T-cell (primary cell): ENCODE measurements at regions not wholly inside any gene's neighbourhood (a gene's known extent, or its start where the extent isn't known, plus 50 kb on each side); places are given as distances from the start of the nearest gene placed in this dataset.

Source experiments
- ATAC-seq, 4 experiments: fragments of 200-7000 bp in 3 of 4; fragments of 150-1000 bp in 1 of 4; cut with Tn5 transposase; replicated peaks in 1 of 4; 1 replicate in 3 of 4; 2 replicates in 1 of 4; pipeline ENCODE4 v1.10.0; 2021; ENCODE audit warnings: moderate library complexity in 3 of 4, mild to moderate bottlenecking in 2 of 4, moderate number of reproducible peaks in 1 of 4
- CTCF ChIA-PET, 2 donors: fragments of 300-600 bp; sonication (Branson Sonifier 250); formaldehyde crosslinking; loops; one replicate each; lab custom pipeline; 2022; ENCODE audit warnings: antibody characterized with exemption in 2 of 2; lab: Charles Lee
- POLR2A ChIA-PET, 2 donors: fragments of 300-600 bp; sonication (Branson Sonifier 250); formaldehyde crosslinking; loops; one replicate each; lab custom pipeline; 2022; ENCODE audit warnings: antibody characterized with exemption in 2 of 2; lab: Charles Lee
- DNase-seq, 35 experiments: peaks; one replicate each; pipeline versions ENCODE4 v3.0.0 to v3.0.0-alpha.2; 2013 to 2023
- H3K27ac ChIP-seq: one replicate; pipeline ENCODE4 v1.5.1; 2013; ENCODE audit warnings: low read length
- H3K27me3 ChIP-seq, 2 experiments: replicated peaks in 1 of 2; 1 replicate in 1 of 2; 2 replicates in 1 of 2; pipeline versions ENCODE4 v1.6.1 to v1.7.0; 2013; ENCODE audit warnings: low read length in 1 of 2, mixed read lengths in 1 of 2; ENCODE audit not compliant: control insufficient read depth in 2 of 2, insufficient read depth in 2 of 2; ENCODE audit errors: extremely low read depth in 1 of 2
- H3K36me3 ChIP-seq, 2 donors: 1 replicate in 1 of 2; 2 replicates in 1 of 2; pipeline versions ENCODE4 v1.6.1 to v1.7.0; 2013; ENCODE audit warnings: low read length in 1 of 2; ENCODE audit not compliant: control insufficient read depth in 2 of 2, insufficient read depth in 1 of 2; ENCODE audit errors: extremely low read depth in 1 of 2
- H3K4me1 ChIP-seq, 2 experiments: 1 replicate in 1 of 2; 2 replicates in 1 of 2; pipeline versions ENCODE4 v1.6.1 to v1.7.0; 2013; ENCODE audit warnings: low read length in 2 of 2, mixed read lengths in 1 of 2; ENCODE audit not compliant: insufficient read depth in 2 of 2, control insufficient read depth in 1 of 2; ENCODE audit errors: extremely low read depth in 1 of 2
- H3K4me3 ChIP-seq, 2 donors: 1 replicate in 1 of 2; 2 replicates in 1 of 2; pipeline versions ENCODE4 v1.5.1 to v1.7.0; 2013; ENCODE audit warnings: mild to moderate bottlenecking in 2 of 2, low read length in 1 of 2, moderate library complexity in 1 of 2; ENCODE audit not compliant: control insufficient read depth in 1 of 2; ENCODE audit errors: extremely low read depth in 1 of 2
- H3K9me3 ChIP-seq: 2 replicates; pipeline ENCODE4 v1.7.0; 2013
- H3K27ac Mint-ChIP-seq, 2 donors: one replicate each; pipeline ENCODE4 v1.8.0; 2020 to 2021; ENCODE audit warnings: mild to moderate bottlenecking in 2 of 2, mixed read lengths in 2 of 2
- H3K27me3 Mint-ChIP-seq, 2 donors: one replicate each; pipeline ENCODE4 v1.8.0; 2021 to 2022; ENCODE audit warnings: mixed read lengths in 2 of 2
- H3K36me3 Mint-ChIP-seq: one replicate; pipeline ENCODE4 v1.8.0; 2021; ENCODE audit warnings: mixed read lengths
- H3K4me1 Mint-ChIP-seq, 3 donors: one replicate each; pipeline ENCODE4 v1.8.0; 2020 to 2022; ENCODE audit warnings: mixed read lengths in 3 of 3, mild to moderate bottlenecking in 1 of 3
- H3K4me3 Mint-ChIP-seq, 3 donors: one replicate each; pipeline ENCODE4 v1.8.0; 2020 to 2022; ENCODE audit warnings: mild to moderate bottlenecking in 3 of 3, mixed read lengths in 3 of 3, moderate library complexity in 3 of 3
- H3K9me3 Mint-ChIP-seq, 3 donors: one replicate each; pipeline ENCODE4 v1.8.0; 2020 to 2022; ENCODE audit warnings: mixed read lengths in 3 of 3
- WGBS: methylation state at CpG from one replicate; pipeline ENCODE4 v1.1.5; 2013; ENCODE audit warnings: missing lambda C conversion rate; ENCODE audit not compliant: insufficient coverage; 5-methylcytosine and 5-hydroxymethylcytosine counted together

DNA sequence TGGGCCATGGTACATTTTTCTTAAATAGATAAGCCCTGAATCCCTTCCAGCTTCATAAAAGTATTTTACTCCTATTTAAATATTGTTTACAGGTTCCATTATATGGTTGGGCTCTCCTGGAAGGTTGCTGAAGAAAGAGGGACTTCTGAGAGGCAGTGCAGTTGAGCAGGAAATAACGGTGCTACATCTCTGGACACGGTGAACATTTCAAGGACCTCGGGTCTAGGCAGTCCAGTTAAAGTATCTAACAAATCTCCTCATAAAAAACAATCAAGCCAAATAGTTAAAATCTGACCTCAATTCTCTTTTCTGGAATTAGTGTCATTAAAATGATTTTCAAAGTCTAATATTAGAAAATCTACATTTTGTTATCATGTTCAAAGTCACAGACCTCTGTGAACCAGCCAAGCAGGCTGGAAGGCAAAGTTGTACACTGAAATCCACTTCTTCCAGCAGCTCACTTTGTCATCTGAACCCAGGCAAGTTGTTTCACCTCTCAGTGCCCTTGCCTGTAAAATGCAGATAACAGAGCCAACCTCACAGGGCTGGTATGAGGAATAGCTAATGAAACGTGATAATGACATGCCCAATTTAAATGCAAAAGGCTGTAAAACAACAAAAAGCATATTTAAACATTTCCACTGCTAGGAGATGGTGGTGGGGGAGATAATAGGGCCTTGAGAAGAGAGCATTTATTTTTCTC, 267.0 kb upstream of the KLF3 start:
- POLR2A ChIA-PET: interaction anchor here in 1 of 2 donors (0.6 kb wide), 1 partner anchor 104 kb away, joined by 3 read pairs; no protein-coding TSS in a partner anchor
- H3K9me3 Mint-ChIP-seq: peaks cover 1 to 8% (median 4%) of the 10 kb centered on the region in 3 donors

DNA sequence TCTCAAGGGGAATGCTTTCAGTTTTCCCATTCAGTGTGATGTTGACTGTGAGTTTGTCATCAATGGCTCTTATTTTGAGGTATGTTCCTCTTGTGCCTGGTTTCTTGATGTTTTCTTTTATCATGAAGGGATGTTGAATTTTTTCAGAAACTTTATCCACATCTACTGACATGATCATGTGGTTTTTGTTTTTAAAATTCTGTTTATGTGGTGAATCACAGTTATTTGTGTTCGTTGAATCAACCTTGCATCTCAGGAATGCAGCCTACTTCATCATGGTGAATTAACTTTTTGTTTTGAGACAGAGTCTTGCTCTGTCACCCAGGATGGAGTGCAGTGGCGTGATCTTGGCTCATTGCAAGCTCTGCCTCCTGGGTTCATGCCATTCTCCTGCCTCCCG, 263.1 kb upstream of the KLF3 start:
- ATAC-seq: no peak
- no peaks in the 10 kb centered on the region for H3K36me3 ChIP-seq

More for the DNA sequence above, 267.0 kb upstream of the KLF3 start:
- Mint-ChIP-seq H3K27me3 (no peaks in the 10 kb centered on the region), H3K36me3 (peaks cover 2% of the 10 kb centered on the region), H3K4me3 (no peak overlapping the region), H3K27ac (no peak overlapping the region), H3K4me1 (peaks cover 0 to 9% (median 0%) of the 10 kb centered on the region in 3 donors)
- no CpG with 5 or more reads among the region's 4 CpGs for WGBS
- CTCF ChIA-PET: interaction anchor here in 1 of 2 donors (0.8 kb wide), 1 partner anchor 13 kb away, joined by 3 read pairs; no protein-coding TSS in a partner anchor
- DNase-seq: no peak
- Histone ChIP-seq H3K27me3 (no peaks in the 10 kb centered on the region), H3K27ac (no peak overlapping the region), H3K4me1 (no peaks in the 10 kb centered on the region), H3K9me3 (no peaks in the 10 kb centered on the region), H3K36me3 (no peaks in the 10 kb centered on the region), H3K4me3 (no peak overlapping the region)
- no peak for ATAC-seq

DNA sequence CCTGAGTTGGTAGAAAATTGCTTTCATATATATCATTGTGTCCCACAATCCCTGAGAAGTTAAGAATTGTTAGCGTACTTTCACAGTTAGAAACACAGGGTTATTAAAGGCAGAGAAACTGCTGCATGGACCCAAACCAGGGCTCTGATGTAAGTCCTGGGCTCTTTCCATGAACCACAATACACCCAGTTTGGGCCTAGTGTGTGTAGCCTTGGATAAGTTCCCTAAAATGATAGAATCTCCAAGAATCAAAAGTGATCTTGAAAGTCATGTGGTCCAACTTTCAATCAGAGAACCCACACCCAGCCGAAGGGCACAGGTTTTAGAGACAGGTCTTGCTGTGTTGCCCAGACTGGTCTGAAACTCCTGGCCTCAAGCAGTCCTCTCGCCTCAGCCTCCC, 257.8 kb upstream of the KLF3 start:
- H3K27me3 Mint-ChIP-seq: peaks cover 0 to 3% of the 10 kb centered on the region in 2 donors
- 92% methylated on average over 2 of the region's 3 CpGs for WGBS
- peaks cover 0 to 4% (median 0%) of the 10 kb centered on the region in 3 donors for H3K9me3 Mint-ChIP-seq

More for the DNA sequence above, 263.1 kb upstream of the KLF3 start:
- POLR2A ChIA-PET: no interaction called here
- H3K4me3 Mint-ChIP-seq: no peak overlapping the region
- CTCF ChIA-PET: no interaction called here
- H3K27ac Mint-ChIP-seq: no peak overlapping the region
- H3K36me3 Mint-ChIP-seq: no peaks in the 10 kb centered on the region
- H3K27me3 Mint-ChIP-seq: no peaks in the 10 kb centered on the region
- peaks cover 0 to 7% (median 4%) of the 10 kb centered on the region in 3 donors for H3K9me3 Mint-ChIP-seq
- Histone ChIP-seq H3K27me3 (no peaks in the 10 kb centered on the region), H3K4me1 (no peaks in the 10 kb centered on the region), H3K4me3 (no peak overlapping the region), H3K9me3 (no peaks in the 10 kb centered on the region), H3K27ac (no peak overlapping the region)
- peaks cover 0 to 9% (median 0%) of the 10 kb centered on the region in 3 donors for H3K4me1 Mint-ChIP-seq
- no peak for DNase-seq
- WGBS: no CpG with 5 or more reads among the region's 3 CpGs

DNA sequence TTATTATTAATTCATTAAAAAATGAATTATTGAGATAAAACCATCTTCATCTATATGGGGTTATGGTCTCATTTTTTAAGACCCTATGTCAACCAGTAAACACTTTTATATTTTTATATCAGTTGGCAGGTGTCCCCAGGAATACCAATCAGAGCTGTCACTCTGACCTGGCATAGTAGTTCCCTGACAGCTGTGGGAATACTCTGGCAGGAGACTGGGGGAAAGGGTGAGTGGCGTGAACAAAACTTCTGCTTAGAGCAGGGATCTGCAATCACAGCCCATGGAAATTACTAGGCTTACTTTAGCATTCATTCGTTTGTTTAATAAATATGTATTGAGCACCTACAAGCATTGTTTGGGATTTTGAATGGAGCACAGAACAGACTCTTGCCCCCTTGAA, 254.1 kb upstream of the KLF3 start:
- Histone ChIP-seq H3K36me3 (no peaks in the 10 kb centered on the region), H3K4me3 (no peak overlapping the region), H3K27ac (no peak overlapping the region), H3K4me1 (no peaks in the 10 kb centered on the region), H3K27me3 (no peaks in the 10 kb centered on the region), H3K9me3 (no peaks in the 10 kb centered on the region)
- Mint-ChIP-seq H3K27ac (no peak overlapping the region), H3K4me3 (no peak overlapping the region), H3K27me3 (peaks cover 0 to 3% of the 10 kb centered on the region in 2 donors), H3K36me3 (no peaks in the 10 kb centered on the region), H3K4me1 (peaks cover 5 to 9% (median 8%) of the 10 kb centered on the region in 3 donors), H3K9me3 (no peaks in the 10 kb centered on the region)
- ChIA-PET POLR2A (no interaction called here), CTCF (interaction anchor here in 1 of 2 donors (0.6 kb wide), 1 partner anchor 348 kb away, joined by 4 read pairs; no protein-coding TSS in a partner anchor)
- DNase-seq (no peak), ATAC-seq (no peak)
- WGBS: 100% methylated on average over 1 of the region's 2 CpGs

More for the DNA sequence above, 257.8 kb upstream of the KLF3 start:
- Mint-ChIP-seq H3K4me1 (no peaks in the 10 kb centered on the region), H3K27ac (no peak overlapping the region), H3K4me3 (no peak overlapping the region), H3K36me3 (no peaks in the 10 kb centered on the region)
- POLR2A ChIA-PET: interaction anchor here in 1 of 2 donors (0.5 kb wide), 1 partner anchor 238 kb away, joined by 5 read pairs; no protein-coding TSS in a partner anchor
- Histone ChIP-seq H3K4me1 (no peaks in the 10 kb centered on the region), H3K9me3 (no peaks in the 10 kb centered on the region), H3K36me3 (no peaks in the 10 kb centered on the region), H3K27me3 (no peaks in the 10 kb centered on the region), H3K27ac (no peak overlapping the region), H3K4me3 (no peak overlapping the region)
- CTCF ChIA-PET: no interaction called here
- DNase-seq (no peak), ATAC-seq (no peak)

DNA sequence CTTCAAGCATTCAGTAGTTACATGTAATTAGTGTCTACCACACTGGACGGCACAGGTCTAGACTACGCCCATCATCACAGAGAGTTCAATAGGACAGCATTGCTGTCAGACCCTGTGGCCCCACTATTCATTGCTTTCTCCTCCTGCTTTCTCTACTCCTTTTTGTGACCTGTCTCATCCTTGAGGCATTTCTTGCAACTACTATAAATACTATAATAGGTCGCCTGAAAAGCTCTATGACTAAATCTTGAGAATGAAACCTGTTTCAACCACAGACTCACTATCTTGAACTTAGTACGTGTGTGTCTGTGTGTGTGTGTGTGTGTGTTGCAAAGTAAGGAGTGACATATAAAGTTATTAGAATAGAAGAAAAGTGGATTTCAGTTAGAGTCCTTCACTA, 252.9 kb upstream of the KLF3 start:
- Histone ChIP-seq H3K27me3 (no peaks in the 10 kb centered on the region), H3K27ac (no peak overlapping the region), H3K9me3 (no peaks in the 10 kb centered on the region), H3K4me1 (peaks cover 0 to 4% of the 10 kb centered on the region in 2 experiments), H3K4me3 (no peak overlapping the region), H3K36me3 (no peaks in the 10 kb centered on the region)
- Mint-ChIP-seq H3K9me3 (no peaks in the 10 kb centered on the region), H3K4me3 (no peak overlapping the region), H3K27me3 (peaks cover 0 to 3% of the 10 kb centered on the region in 2 donors), H3K27ac (no peak overlapping the region), H3K36me3 (no peaks in the 10 kb centered on the region), H3K4me1 (peaks cover 9 to 16% (median 13%) of the 10 kb centered on the region in 3 donors)
- ChIA-PET POLR2A (no interaction called here), CTCF (interaction anchor here in 1 of 2 donors (0.6 kb wide), 1 partner anchor 196 kb away, joined by 8 read pairs; no protein-coding TSS in a partner anchor)
- WGBS: no CpG with 5 or more reads among the region's 4 CpGs
- DNase-seq: no peak
- ATAC-seq: no peak

DNA sequence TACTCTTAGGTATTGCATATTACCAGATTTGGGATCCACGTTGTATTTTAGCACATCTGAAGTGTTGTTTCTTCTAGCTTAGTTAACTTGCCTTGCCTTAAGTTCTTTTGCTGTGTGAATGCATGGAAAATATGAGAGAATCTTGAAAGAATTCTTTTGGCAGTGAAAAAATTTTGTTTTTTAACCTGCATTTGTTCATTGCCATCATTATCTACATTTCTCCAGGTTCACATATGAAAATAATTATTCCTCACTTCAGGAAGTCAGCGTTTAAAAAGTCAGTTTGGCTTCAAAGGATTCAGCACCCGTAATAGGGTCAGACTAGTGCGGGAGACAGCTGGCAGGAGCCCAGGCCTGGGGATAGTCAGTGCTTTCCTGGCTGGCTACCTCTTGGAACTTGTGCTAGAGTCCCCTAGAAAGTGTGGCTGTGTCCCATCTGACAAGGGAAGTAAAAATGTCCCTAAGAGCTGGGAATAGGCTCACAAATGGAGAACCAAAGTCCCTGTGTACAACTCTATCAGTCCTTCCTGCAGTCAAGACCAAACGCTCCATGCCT, 251.9 kb upstream of the KLF3 start:
- Mint-ChIP-seq H3K9me3 (no peaks in the 10 kb centered on the region), H3K27ac (no peak overlapping the region), H3K36me3 (no peaks in the 10 kb centered on the region), H3K4me1 (peaks cover 9 to 17% (median 13%) of the 10 kb centered on the region in 3 donors), H3K4me3 (no peak overlapping the region), H3K27me3 (peaks cover 0 to 3% of the 10 kb centered on the region in 2 donors)
- no peak overlapping the region for H3K4me3 ChIP-seq
- ATAC-seq: no peak
- H3K27me3 ChIP-seq: no peaks in the 10 kb centered on the region
- ChIA-PET POLR2A (no interaction called here), CTCF (interaction anchor here in 1 of 2 donors (0.6 kb wide), 1 partner anchor 85 kb away, joined by 3 read pairs; no protein-coding TSS in a partner anchor)
- H3K9me3 ChIP-seq: no peaks in the 10 kb centered on the region
- no peak for DNase-seq
- peaks cover 0 to 4% of the 10 kb centered on the region in 2 experiments for H3K4me1 ChIP-seq
- H3K27ac ChIP-seq: no peak overlapping the region
- no peaks in the 10 kb centered on the region for H3K36me3 ChIP-seq
- WGBS: 74% methylated on average over 5 of the region's 5 CpGs
